OCI-LY3 (cell line): ENCODE measurements at regions not wholly inside any gene's neighbourhood (a gene's known extent, or its start where the extent isn't known, plus 50 kb on each side); places are given as distances from the start of the nearest gene placed in this dataset.

Experiments
- CTCF ChIP-seq: fragments of 200-600, 300-600 bp; sonication (generic); IDR thresholded peaks from 2 replicates; pipeline ENCODE4 v1.5.1; 2014; ENCODE audit warnings: antibody characterized with exemption, low read length, low read depth
- EZH2phosphoT487 ChIP-seq: fragments of 200-600 bp; shearing (Covaris generic); IDR thresholded peaks from 2 replicates; pipeline ENCODE4 v1.6.1; 2018; ENCODE audit warnings: antibody characterized with exemption, mixed run types, low read depth

- TF ChIP-seq CTCF: no peak
- TF ChIP-seq EZH2phosphoT487: no peak
Observed at GRCh38 chr3:164340273-164340672, 738.0 kb downstream of the SI start.
